H1 (cell line): ENCODE measurements at regions not wholly inside any gene's neighbourhood (a gene's known extent, or its start where the extent isn't known, plus 50 kb on each side); places are given as distances from the start of the nearest gene placed in this dataset.

Experiments used
- CTCF ChIA-PET: fragments of 300-600 bp; sonication (Branson Sonifier 250); formaldehyde crosslinking; loops from one replicate; lab custom pipeline; 2021; ENCODE audit not compliant: partially characterized antibody; lab: Charles Lee
- POLR2A ChIA-PET: fragments of 300-600 bp; sonication (Branson Sonifier 250); formaldehyde crosslinking; loops from one replicate; lab custom pipeline; 2021; ENCODE audit warnings: inconsistent platforms; ENCODE audit not compliant: partially characterized antibody; lab: Charles Lee
- DNase-seq, 2 experiments: peaks; one replicate each; pipeline versions ENCODE4 v3.0.0 to v3.0.0-alpha.2; 2010 to 2022; ENCODE audit warnings: low spot score in 2 of 2, low read depth in 1 of 2, mixed read lengths in 1 of 2
- FAIRE-seq: peaks from 2 replicates; lab custom pipeline; 2011; peaks lifted over from hg19 to GRCh38; lab: Jason Lieb, UNC
- H2AFZ ChIP-seq: 2 replicates; pipeline ENCODE4 v1.8.1; 2012; ENCODE audit warnings: low read length, inconsistent platforms
- H2AK5ac ChIP-seq: 2 replicates; pipeline ENCODE4 v1.6.1; 2013; ENCODE audit warnings: low read depth, low read length
- H2BK120ac ChIP-seq: replicated peaks from 2 replicates; pipeline ENCODE3; 2013; ENCODE audit warnings: low read depth, low read length, inconsistent platforms
- H2BK12ac ChIP-seq: 2 replicates; pipeline ENCODE4 v1.6.1; 2013; ENCODE audit warnings: low read depth, low read length
- H2BK15ac ChIP-seq: 2 replicates; pipeline ENCODE4 v1.6.1; 2013; ENCODE audit warnings: low read length
- H2BK20ac ChIP-seq: 2 replicates; pipeline ENCODE4 v1.6.1; 2013; ENCODE audit warnings: low read length
- H2BK5ac ChIP-seq: 2 replicates; pipeline ENCODE4 v1.6.1; 2013; ENCODE audit warnings: low read depth, low read length
- H3K14ac ChIP-seq: 2 replicates; pipeline ENCODE4 v1.6.1; 2013; ENCODE audit warnings: inconsistent platforms; ENCODE audit not compliant: insufficient read length
- H3K18ac ChIP-seq: 2 replicates; pipeline ENCODE4 v1.6.1; 2013; ENCODE audit warnings: low read length; ENCODE audit errors: extremely low read depth
- H3K23ac ChIP-seq: 2 replicates; pipeline ENCODE4 v1.6.1; 2013; ENCODE audit warnings: inconsistent platforms; ENCODE audit not compliant: insufficient read length
- H3K23me2 ChIP-seq: 2 replicates; pipeline ENCODE4 v1.6.1; 2013; ENCODE audit warnings: low read depth, low read length
- H3K27ac ChIP-seq: 2 replicates; pipeline ENCODE4 v1.6.1; 2011; ENCODE audit warnings: low read depth, low read length, inconsistent platforms
- H3K27me3 ChIP-seq, 4 experiments: replicated peaks in 1 of 4; 1 replicate in 1 of 4; 2 replicates in 3 of 4; pipeline versions ENCODE4 v1.6.1 to v1.8.1; 2011 to 2013; ENCODE audit warnings: low read length in 3 of 4, mild to moderate bottlenecking in 3 of 4, inconsistent platforms in 2 of 4, mixed read lengths in 2 of 4, moderate library complexity in 1 of 4; ENCODE audit not compliant: control insufficient read depth in 3 of 4, insufficient read depth in 3 of 4; ENCODE audit errors: extremely low read depth in 1 of 4
- H3K36me3 ChIP-seq, 4 experiments: 2 replicates each; pipeline versions ENCODE4 v1.6.1 to v1.8.1; 2011 to 2013; ENCODE audit warnings: mild to moderate bottlenecking in 4 of 4, low read length in 3 of 4, moderate library complexity in 2 of 4, control low read depth in 1 of 4, inconsistent platforms in 1 of 4; ENCODE audit not compliant: insufficient read depth in 4 of 4, control insufficient read depth in 2 of 4
- H3K4ac ChIP-seq: replicated peaks from 2 replicates; pipeline ENCODE3; 2013; ENCODE audit warnings: low read length, low read depth, mixed read lengths, inconsistent platforms; ENCODE audit not compliant: insufficient read length
- H3K4me1 ChIP-seq, 4 experiments: replicated peaks in 1 of 4; 1 replicate in 1 of 4; 2 replicates in 3 of 4; pipeline versions ENCODE4 v1.6.1 to v1.8.1; 2011 to 2013; ENCODE audit warnings: low read length in 3 of 4, inconsistent platforms in 2 of 4, mixed read lengths in 1 of 4; ENCODE audit not compliant: insufficient read depth in 4 of 4, control insufficient read depth in 3 of 4
- H3K4me2 ChIP-seq, 2 experiments: 2 replicates each; pipeline versions ENCODE4 v1.6.1 to v1.8.1; 2011 to 2013; ENCODE audit warnings: low read depth in 2 of 2, low read length in 2 of 2, control low read depth in 1 of 2, inconsistent platforms in 1 of 2, mild to moderate bottlenecking in 1 of 2; ENCODE audit not compliant: insufficient read depth in 1 of 2
- H3K4me3 ChIP-seq, 4 experiments: fragments of 200-600, 300-600 bp in 1 of 4; sonication (generic), shearing (Covaris generic), sonication (Bioruptor Twin) in 1 of 4; 2 replicates each; pipeline versions ENCODE4 v1.5.1 to v1.8.1; 2011 to 2016; ENCODE audit warnings: low read length in 4 of 4, low read depth in 3 of 4, control low read depth in 2 of 4, inconsistent platforms in 2 of 4, mild to moderate bottlenecking in 2 of 4, mixed read lengths in 1 of 4, moderate library complexity in 1 of 4; ENCODE audit not compliant: insufficient read depth in 2 of 4; ENCODE audit errors: extremely low read depth in 1 of 4
- H3K56ac ChIP-seq: replicated peaks from 2 replicates; pipeline ENCODE3; 2013; ENCODE audit warnings: low read depth, mild to moderate bottlenecking, mixed read lengths, low read length, inconsistent platforms; ENCODE audit not compliant: insufficient read length
- H3K79me1 ChIP-seq: 2 replicates; pipeline ENCODE4 v1.6.1; 2013; ENCODE audit warnings: low read depth, low read length, control low read depth
- H3K79me2 ChIP-seq, 2 experiments: 2 replicates each; pipeline versions ENCODE4 v1.6.1 to v1.8.1; 2012 to 2013; ENCODE audit warnings: low read length in 2 of 2, mild to moderate bottlenecking in 2 of 2, inconsistent platforms in 1 of 2; ENCODE audit not compliant: insufficient read depth in 2 of 2, control insufficient read depth in 1 of 2
- H3K9ac ChIP-seq, 4 experiments: replicated peaks in 1 of 4; 1 replicate in 1 of 4; 2 replicates in 3 of 4; pipeline versions ENCODE4 v1.6.1 to v1.8.1; 2011 to 2013; ENCODE audit warnings: low read depth in 3 of 4, low read length in 3 of 4, control low read depth in 2 of 4, mild to moderate bottlenecking in 2 of 4, moderate library complexity in 2 of 4, inconsistent platforms in 1 of 4; ENCODE audit errors: extremely low read depth in 1 of 4
- H3K9me3 ChIP-seq, 2 experiments: 2 replicates each; pipeline versions ENCODE4 v1.6.1 to v1.8.1; 2012 to 2013; ENCODE audit warnings: mild to moderate bottlenecking in 2 of 2, moderate library complexity in 2 of 2, control low read depth in 1 of 2, inconsistent platforms in 1 of 2, low read depth in 1 of 2, low read length in 1 of 2, mixed read lengths in 1 of 2; ENCODE audit not compliant: insufficient read depth in 2 of 2
- H4K20me1 ChIP-seq, 2 experiments: replicated peaks in 1 of 2; 2 replicates each; pipeline versions ENCODE3 to v1.8.1; 2011 to 2013; ENCODE audit warnings: inconsistent platforms in 2 of 2, low read length in 2 of 2, mild to moderate bottlenecking in 1 of 2; ENCODE audit not compliant: insufficient read depth in 2 of 2, control insufficient read depth in 1 of 2
- H4K5ac ChIP-seq: 2 replicates; pipeline ENCODE4 v1.6.1; 2013; ENCODE audit warnings: low read length, low read depth, mixed read lengths, inconsistent platforms; ENCODE audit not compliant: insufficient read length
- H4K8ac ChIP-seq: 2 replicates; pipeline ENCODE4 v1.8.0; 2013; ENCODE audit warnings: mild to moderate bottlenecking, moderate library complexity, low read length, inconsistent platforms; ENCODE audit not compliant: insufficient read depth; ENCODE audit errors: extremely low read depth
- H4K91ac ChIP-seq: replicated peaks from 2 replicates; pipeline ENCODE3; 2013; ENCODE audit warnings: low read length, mixed read lengths, inconsistent platforms; ENCODE audit not compliant: insufficient read length
- CBX8 ChIP-seq: fragments of 300-800, 300-1000 bp; sonication (generic); IDR thresholded peaks from 2 replicates; pipeline ENCODE4 v1.7.1; 2016; ENCODE audit warnings: low read depth, low read length, borderline replicate concordance
- KDM5A ChIP-seq: fragments of 200-600 bp; IDR thresholded peaks from 2 replicates; pipeline ENCODE4 v1.7.1; 2012; ENCODE audit warnings: mild to moderate bottlenecking, low read length, inconsistent platforms, mixed read lengths
- MAX ChIP-seq: IDR thresholded peaks from 2 replicates; pipeline ENCODE4 v1.6.1; 2012; ENCODE audit warnings: inconsistent platforms
- SP1 ChIP-seq: IDR thresholded peaks from 2 replicates; pipeline ENCODE4 v1.6.1; 2011; ENCODE audit warnings: low read depth, low read length
- WGBS, 2 experiments: shearing (Covaris generic) in 1 of 2; methylation state at CpG; one replicate each; pipeline versions ENCODE4 v1.1.6 to v1.1.7; 2013 to 2015; ENCODE audit warnings: low lambda C conversion rate in 2 of 2, mixed read lengths in 2 of 2, inconsistent platforms in 1 of 2, low coverage in 1 of 2, missing lambda C conversion rate in 1 of 2; ENCODE audit not compliant: insufficient replicate concordance in 2 of 2, insufficient coverage in 1 of 2, insufficient read length in 1 of 2; ENCODE audit errors: extremely low coverage in 1 of 2, missing lambda C conversion rate in 1 of 2; 5-methylcytosine and 5-hydroxymethylcytosine counted together

- Histone ChIP-seq H4K5ac (no peak overlapping the region), H3K4me1 (peaks cover 0 to 3% (median under 1%) of the 10 kb centered on the region in 4 experiments; a peak in 1 of 7 replicates), H4K8ac (no peak overlapping the region), H2AFZ (no peak overlapping the region), H3K9me3 (no peaks in the 10 kb centered on the region), H3K23ac (no peak overlapping the region), H2BK20ac (no peak overlapping the region), H3K23me2 (no peaks in the 10 kb centered on the region), H3K79me2 (no peaks in the 10 kb centered on the region), H3K56ac (no peak overlapping the region), H2BK120ac (no peak overlapping the region), H2BK5ac (no peak overlapping the region), H3K14ac (no peak overlapping the region), H3K18ac (no peak overlapping the region), H3K4me2 (no peak overlapping the region), H2AK5ac (no peak overlapping the region), H3K79me1 (no peaks in the 10 kb centered on the region), H3K9ac (no peak overlapping the region), H3K27ac (no peak overlapping the region), H3K36me3 (no peaks in the 10 kb centered on the region), H2BK12ac (no peak overlapping the region), H2BK15ac (no peak overlapping the region), H3K27me3 (no peaks in the 10 kb centered on the region), H4K91ac (no peak overlapping the region), H3K4ac (no peak overlapping the region), H3K4me3 (no peak overlapping the region), H4K20me1 (no peaks in the 10 kb centered on the region)
- FAIRE-seq = no peak
- no peak for TF ChIP-seq MAX
- TF ChIP-seq SP1 = no peak
- TF ChIP-seq CBX8 = no peak
- no peak for TF ChIP-seq KDM5A
- DNase-seq = no peak
- POLR2A ChIA-PET = no interaction called here
- CTCF ChIA-PET = interaction anchor here (1.9 kb wide), 2 partner anchors 31 to 58 kb away, joined by 4 to 6 read pairs; no protein-coding TSS in a partner anchor
- 91% methylated on average over 4 of the region's 4 CpGs; no CpG with 5 or more reads in 1 of the 2 experiments for WGBS, 2 experiments
These were observed 218.7 kb upstream of the PIEZO2 start for GRCh38 chr18:11368020-11368419.
